Heart right ventricle (tissue), 16 donors: ENCODE measurements at regions not wholly inside any gene's neighbourhood (a gene's known extent, or its start where the extent isn't known, plus 50 kb on each side); places are given as distances from the start of the nearest gene placed in this dataset.

Experiments used
- ATAC-seq, 8 donors: fragments of 200-7000 bp; cut with Tn5 transposase; one replicate each; pipeline ENCODE4 v1.9.1; 2020; ENCODE audit warnings: mild to moderate bottlenecking in 8 of 8, moderate library complexity in 8 of 8, moderate number of reproducible peaks in 1 of 8
- DNase-seq, 2 donors: peaks; one replicate each; pipeline ENCODE4 v3.0.0-alpha.2; 2020
- H3K27ac ChIP-seq, 10 donors: fragments of 200-600 bp; sonication (generic) in 2 of 10; one replicate each; pipeline versions ENCODE4 v1.5.0 to v1.8.0; 2020 to 2022; ENCODE audit warnings: mild to moderate bottlenecking in 3 of 10
- H3K27me3 ChIP-seq, 7 donors: fragments of 200-600 bp; one replicate each; pipeline ENCODE4 v1.8.0; 2021 to 2022; ENCODE audit warnings: mild to moderate bottlenecking in 2 of 7
- H3K36me3 ChIP-seq, 9 donors: fragments of 200-600 bp; sonication (generic) in 1 of 9; one replicate each; pipeline versions ENCODE4 v1.5.0 to v1.8.0; 2020 to 2022; ENCODE audit warnings: mild to moderate bottlenecking in 2 of 9
- H3K4me1 ChIP-seq, 9 donors: fragments of 200-600 bp; sonication (generic) in 1 of 9; one replicate each; pipeline versions ENCODE4 v1.5.0 to v1.8.0; 2020 to 2022; ENCODE audit warnings: mild to moderate bottlenecking in 4 of 9
- H3K4me3 ChIP-seq, 10 donors: fragments of 200-600 bp; sonication (generic) in 2 of 10; one replicate each; pipeline versions ENCODE4 v1.5.0 to v1.8.0; 2020 to 2022; ENCODE audit warnings: mild to moderate bottlenecking in 7 of 10, moderate library complexity in 2 of 10
- H3K9me3 ChIP-seq, 11 donors: fragments of 200-600 bp in 10 of 11; sonication (generic) in 2 of 11; one replicate each; pipeline versions ENCODE4 v1.5.0 to v1.8.0; 2013 to 2022; ENCODE audit warnings: mild to moderate bottlenecking in 2 of 11, control low read depth in 1 of 11, moderate library complexity in 1 of 11
- WGBS, 2 donors: extraction: QIAGEN DNeasy Blood & Tissue Kit; methylation state at CpG; one replicate each; pipeline ENCODE4 v1.1.7; 2013; ENCODE audit warnings: inconsistent platforms in 1 of 2; 5-methylcytosine and 5-hydroxymethylcytosine counted together
- intact Hi-C, 10 donors: fragments of 100-400 bp; cut with DNase I; formaldehyde crosslinking; loops; one replicate each; pipeline versions ENCODE4 v1.11.1 to v1.14.2; 2022
- TF ChIP-seq, protein P1 (sequence below), 9 donors: fragments of 200-600 bp; sonication (generic) in 2 of 9; IDR thresholded peaks; one replicate each; pipeline versions ENCODE4 v1.5.0 to v1.8.0; 2021 to 2022; ENCODE audit warnings: antibody characterized with exemption in 9 of 9, mild to moderate bottlenecking in 5 of 9, moderate library complexity in 1 of 9
- donor health status: Arrhythmogenic right ventricular cardiomyopathy.
- donor health status: ischemic (EF 13 %, LVEDD 7.1; RV severe dilation, severe dysfunction).
- donor health status: healthy with polysubstance abuse.
- donor health status: DM: no; HTN: yes; CAD: no.
- donor health status: DM: no; HTN: no; CAD: no.
- donor health status: ischemic (EF 25% LVEDD 6.9; RV normal size, moderate dysfunction).
- donor health status: ischemic (EF 25% LVEDD 5.7; RV mildly dilated, moderate dysfunction).
- donor health status: healthy.
- donor health status: DM: yes; HTN: yes; CAD: no.
- donor health status: Ischemic cardiomyopathy.
- donor health status: ischemic (EF 35%, LVEDD 5.7; RV mildly dilated, moderate dysfunction).
- donor health status: nonischemic (EF 11% LVEDD 7.7; RV severe dilation, severe dysfunction).
- donor health status: DM: yes; HTN: yes; CAD: no.
- donor health status: PGD.
- donor health status: ischemic (EF 29% LVEDD 5.4; RV normal size, mild dysfunction).
- donor health status: nonischemic (EF 23%, LVEDD 6.1; RV moderate dilation, normal function).

DNA sequence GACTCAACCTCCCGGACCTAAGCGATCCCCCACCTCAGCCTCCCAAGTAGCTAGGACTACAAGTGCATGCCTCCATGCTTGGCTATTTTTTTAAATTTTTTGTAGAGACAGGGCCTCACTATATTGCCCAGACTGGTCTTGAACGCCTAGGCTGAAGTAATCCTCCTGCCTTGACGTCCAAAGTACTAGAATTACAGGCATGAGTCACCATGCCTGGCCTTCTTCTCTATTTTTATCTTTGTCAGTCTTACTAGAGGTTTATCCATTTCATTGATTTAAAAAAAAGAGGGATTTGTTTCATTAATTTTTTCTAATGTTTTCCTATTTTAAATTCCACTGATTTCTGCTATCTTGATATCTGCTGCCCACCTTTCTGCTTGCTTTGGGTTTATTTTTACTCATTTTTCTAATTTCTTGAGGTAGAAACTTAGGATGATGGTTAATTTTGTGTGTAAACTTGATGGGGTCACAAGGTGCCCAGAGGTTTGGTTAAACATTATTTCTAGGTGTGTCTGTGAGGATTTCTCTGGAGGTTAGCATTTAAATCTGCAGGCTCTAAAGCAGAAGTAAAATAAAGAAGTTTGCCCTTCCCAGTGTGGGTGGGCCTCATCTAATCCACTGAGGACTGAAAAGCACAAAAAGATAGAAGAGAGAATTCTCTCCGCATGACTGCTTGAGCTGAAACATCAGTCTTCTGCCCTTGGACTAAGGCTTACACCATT lies 116.2 kb upstream of the DCLK2 start:
- Histone ChIP-seq H3K27me3 (no peaks in the 10 kb centered on the region), H3K4me3 (no peak overlapping the region), H3K4me1 (no peaks in the 10 kb centered on the region), H3K36me3 (no peaks in the 10 kb centered on the region), H3K27ac (no peak overlapping the region), H3K9me3 (no peaks in the 10 kb centered on the region)
- 70 to 75% methylated on average over 5 of the region's 5 CpGs for WGBS, 2 donors
- ATAC-seq, result no peak
- intact Hi-C loops, result no loop called here
- TF ChIP-seq, protein P1, sequence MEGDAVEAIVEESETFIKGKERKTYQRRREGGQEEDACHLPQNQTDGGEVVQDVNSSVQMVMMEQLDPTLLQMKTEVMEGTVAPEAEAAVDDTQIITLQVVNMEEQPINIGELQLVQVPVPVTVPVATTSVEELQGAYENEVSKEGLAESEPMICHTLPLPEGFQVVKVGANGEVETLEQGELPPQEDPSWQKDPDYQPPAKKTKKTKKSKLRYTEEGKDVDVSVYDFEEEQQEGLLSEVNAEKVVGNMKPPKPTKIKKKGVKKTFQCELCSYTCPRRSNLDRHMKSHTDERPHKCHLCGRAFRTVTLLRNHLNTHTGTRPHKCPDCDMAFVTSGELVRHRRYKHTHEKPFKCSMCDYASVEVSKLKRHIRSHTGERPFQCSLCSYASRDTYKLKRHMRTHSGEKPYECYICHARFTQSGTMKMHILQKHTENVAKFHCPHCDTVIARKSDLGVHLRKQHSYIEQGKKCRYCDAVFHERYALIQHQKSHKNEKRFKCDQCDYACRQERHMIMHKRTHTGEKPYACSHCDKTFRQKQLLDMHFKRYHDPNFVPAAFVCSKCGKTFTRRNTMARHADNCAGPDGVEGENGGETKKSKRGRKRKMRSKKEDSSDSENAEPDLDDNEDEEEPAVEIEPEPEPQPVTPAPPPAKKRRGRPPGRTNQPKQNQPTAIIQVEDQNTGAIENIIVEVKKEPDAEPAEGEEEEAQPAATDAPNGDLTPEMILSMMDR (IDR thresholded peaks at IDR 0.05), result no peak
- no peak for DNase-seq

DNA sequence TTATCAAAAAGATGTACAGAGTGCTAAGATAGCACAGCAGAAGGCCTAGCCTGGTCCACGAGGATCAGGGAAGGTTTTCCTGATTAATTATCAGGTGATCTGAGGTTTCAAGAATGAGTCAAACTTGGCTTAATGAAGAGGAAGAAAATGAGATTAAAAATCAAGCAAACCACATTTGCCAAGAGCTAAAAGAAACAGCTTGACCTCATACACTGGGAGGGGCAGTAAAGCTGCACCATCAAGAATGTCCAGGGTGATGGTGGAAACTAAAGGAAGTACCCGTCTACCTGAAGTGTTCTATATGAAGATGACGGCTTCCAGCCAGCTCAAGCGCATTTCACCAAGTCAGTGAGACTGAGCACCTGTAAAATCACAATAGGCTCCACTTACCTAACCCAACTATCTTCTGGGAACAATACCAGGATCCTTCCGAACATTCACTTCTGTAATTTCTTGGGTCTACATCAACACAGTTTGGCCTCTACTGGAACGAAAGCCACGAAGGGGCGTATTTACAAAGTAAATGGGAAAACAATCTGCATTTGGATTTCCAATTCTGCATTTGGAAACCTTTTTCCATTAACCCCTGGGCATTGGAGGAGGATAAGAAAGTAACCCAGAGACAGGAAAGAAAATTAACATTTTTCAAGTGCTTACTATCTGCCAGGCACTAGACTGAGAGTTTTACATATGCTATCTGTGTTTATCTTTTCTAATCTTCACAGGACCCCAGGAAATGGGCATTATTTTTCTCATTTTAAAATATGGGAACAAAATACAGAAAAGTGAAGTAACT lies 114.0 kb upstream of the DCLK2 start:
- Histone ChIP-seq H3K9me3 (no peaks in the 10 kb centered on the region), H3K4me3 (no peak overlapping the region), H3K27ac (no peak overlapping the region), H3K36me3 (no peaks in the 10 kb centered on the region), H3K27me3 (no peaks in the 10 kb centered on the region), H3K4me1 (no peaks in the 10 kb centered on the region)
- WGBS, 2 donors, result 87 to 88% methylated on average over 8 of the region's 8 CpGs
- intact Hi-C loops, result no loop called here
- ATAC-seq (no peak), DNase-seq (no peak)
- TF ChIP-seq, protein P1 (IDR thresholded peaks at IDR 0.05), result no peak

DNA sequence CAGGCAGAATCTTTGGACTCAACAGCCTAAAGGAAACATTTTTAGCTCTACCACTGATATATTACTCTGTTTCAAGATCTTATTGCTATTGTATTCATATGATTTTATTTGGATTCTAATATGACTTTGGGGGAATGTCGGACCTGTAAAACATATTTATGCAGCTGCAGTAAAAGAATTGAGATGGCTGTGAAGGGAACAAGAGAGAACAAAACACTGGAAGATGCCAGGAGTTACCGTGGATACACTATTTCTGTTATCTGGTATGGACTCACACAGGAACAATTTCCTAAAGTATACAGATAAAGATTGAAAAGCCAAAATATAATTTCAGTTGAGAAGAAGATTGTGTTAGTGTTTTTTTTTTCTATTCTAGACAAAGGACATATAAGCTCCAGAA lies 113.0 kb upstream of the DCLK2 start:
- TF ChIP-seq, protein P1 (IDR thresholded peaks at IDR 0.05), result no peak
- H3K4me1 ChIP-seq, result no peaks in the 10 kb centered on the region
- no peaks in the 10 kb centered on the region for H3K9me3 ChIP-seq
- no peaks in the 10 kb centered on the region for H3K36me3 ChIP-seq
- H3K27me3 ChIP-seq, result no peaks in the 10 kb centered on the region
- intact Hi-C loops, result no loop called here
- WGBS, 2 donors, result 43 to 71% methylated on average over 2 of the region's 2 CpGs
- DNase-seq, result no peak
- no peak for ATAC-seq
- H3K4me3 ChIP-seq, result no peak overlapping the region
- no peak overlapping the region for H3K27ac ChIP-seq

DNA sequence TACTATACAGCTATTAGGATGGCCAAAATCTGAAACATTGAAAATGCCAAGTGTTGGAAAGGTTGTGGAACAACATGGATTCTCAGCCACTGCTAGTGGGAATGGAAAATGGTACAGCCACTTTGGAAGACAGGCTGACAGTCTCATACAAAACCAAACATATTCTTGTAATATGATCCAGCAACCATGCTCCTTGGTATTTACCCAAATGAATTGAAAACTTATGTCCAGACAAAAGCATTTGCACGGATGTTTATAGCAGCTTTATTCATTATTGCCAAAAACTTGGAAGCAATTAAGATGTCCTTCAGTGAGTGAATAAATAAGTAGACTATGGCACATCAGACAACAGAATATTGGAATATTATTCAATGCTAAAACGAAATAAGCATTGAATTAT lies 105.8 kb upstream of the DCLK2 start:
- intact Hi-C loops, result no loop called here
- Histone ChIP-seq H3K9me3 (peaks cover 0 to 5% (median 0%) of the 10 kb centered on the region in 11 donors), H3K27ac (no peak overlapping the region), H3K36me3 (no peaks in the 10 kb centered on the region), H3K27me3 (no peaks in the 10 kb centered on the region), H3K4me1 (no peaks in the 10 kb centered on the region), H3K4me3 (no peak overlapping the region)
- 61 to 76% methylated on average over 2 of the region's 2 CpGs for WGBS, 2 donors
- ATAC-seq, result no peak
- TF ChIP-seq, protein P1 (IDR thresholded peaks at IDR 0.05), result no peak
- no peak for DNase-seq
